H1 (cell line): ENCODE measurements at regions not wholly inside any gene's neighbourhood (a gene's known extent, or its start where the extent isn't known, plus 50 kb on each side); places are given as distances from the start of the nearest gene placed in this dataset.

ENCODE experiments used
- CTCF ChIP-seq, 3 experiments: IDR thresholded peaks; 1 replicate in 2 of 3; 2 replicates in 1 of 3; pipeline versions ENCODE4 v1.5.1 to v1.6.1; 2011; ENCODE audit warnings: low read length in 3 of 3, mild to moderate bottlenecking in 3 of 3, inconsistent platforms in 2 of 3, low read depth in 1 of 3, moderate library complexity in 1 of 3; ENCODE audit not compliant: insufficient read depth in 1 of 3; ENCODE audit errors: control extremely low read depth in 1 of 3
- EP300 ChIP-seq, 2 experiments: IDR thresholded peaks; 1 replicate in 1 of 2; 2 replicates in 1 of 2; pipeline ENCODE4 v1.6.1; 2011 to 2012; ENCODE audit warnings: low read depth in 2 of 2, low read length in 2 of 2, mild to moderate bottlenecking in 2 of 2, borderline replicate concordance in 1 of 2, inconsistent platforms in 1 of 2, moderate library complexity in 1 of 2
- EZH2 ChIP-seq: fragments of 200-600 bp; sonication (generic); IDR thresholded peaks from 2 replicates; pipeline ENCODE4 v1.7.1; 2012; ENCODE audit warnings: low read depth, mild to moderate bottlenecking, moderate library complexity, low read length, inconsistent platforms; ENCODE audit not compliant: severe bottlenecking
- GABPA ChIP-seq: IDR thresholded peaks from 2 replicates; pipeline ENCODE4 v1.6.1; 2011; ENCODE audit warnings: mild to moderate bottlenecking, low read length, moderate library complexity, borderline replicate concordance; ENCODE audit not compliant: insufficient read depth
- HDAC6 ChIP-seq: IDR thresholded peaks from one replicate; pipeline ENCODE4 v1.7.1; 2012; ENCODE audit warnings: low read depth, mild to moderate bottlenecking, inconsistent platforms, low read length, moderate library complexity
- KDM4A ChIP-seq: IDR thresholded peaks from one replicate; pipeline ENCODE4 v1.7.1; 2012; ENCODE audit warnings: low read depth, mild to moderate bottlenecking, moderate library complexity, low read length, inconsistent platforms; ENCODE audit not compliant: severe bottlenecking
- MAX ChIP-seq: IDR thresholded peaks from 2 replicates; pipeline ENCODE4 v1.6.1; 2012; ENCODE audit warnings: inconsistent platforms
- POU5F1 ChIP-seq: IDR thresholded peaks from 2 replicates; pipeline ENCODE4 v1.6.1; 2011; ENCODE audit warnings: low read depth, mild to moderate bottlenecking, low read length, moderate library complexity
- SIN3A ChIP-seq, 2 experiments: IDR thresholded peaks in 1 of 2; conservative IDR thresholded peaks in 1 of 2; 2 replicates each; pipeline ENCODE4 v1.6.1; 2011 to 2012; ENCODE audit warnings: low read length in 2 of 2, improper control_type of control experiment in 1 of 2, low read depth in 1 of 2, mild to moderate bottlenecking in 1 of 2
- SIRT6 ChIP-seq: IDR thresholded peaks from one replicate; pipeline ENCODE4 v1.7.1; 2012; ENCODE audit warnings: low read length, inconsistent platforms
- SRF ChIP-seq: IDR thresholded peaks from 2 replicates; pipeline ENCODE4 v1.6.1; 2011; ENCODE audit warnings: mild to moderate bottlenecking, low read depth, low read length, moderate library complexity
- TBP ChIP-seq: IDR thresholded peaks from 2 replicates; pipeline ENCODE4 v1.6.1; 2011; ENCODE audit warnings: low read depth, low read length, improper control_type of control experiment
- YY1 ChIP-seq: IDR thresholded peaks from 2 replicates; pipeline ENCODE4 v1.6.1; 2011; ENCODE audit warnings: low read depth, mild to moderate bottlenecking, low read length
- ZNF274 ChIP-seq: IDR thresholded peaks from 2 replicates; pipeline ENCODE4 v1.7.0; 2012; ENCODE audit warnings: low read length, borderline replicate concordance; ENCODE audit errors: extremely low read depth

- TF ChIP-seq EZH2, result no peak
- TF ChIP-seq MAX, result no peak
- TF ChIP-seq KDM4A, result no peak
- no peak for TF ChIP-seq TBP
- TF ChIP-seq YY1, result no peak
- no peak for TF ChIP-seq CTCF (IDR thresholded peaks at IDR 0.05; ENCODE audit: control extremely low read depth in 1 of 3, insufficient read depth in 1 of 3, low read depth in 1 of 3, low read length in 3 of 3)
- no peak for TF ChIP-seq SIRT6
- TF ChIP-seq GABPA, result no peak
- no peak for TF ChIP-seq POU5F1
- no peak for TF ChIP-seq SRF
- no peak for TF ChIP-seq ZNF274
- no peak for TF ChIP-seq SIN3A (conservative IDR thresholded peaks at IDR 0.05 in 1 of 2, IDR thresholded peaks at IDR 0.05 in 1 of 2; ENCODE audit: low read depth in 1 of 2, low read length in 2 of 2)
- no peak for TF ChIP-seq HDAC6
- TF ChIP-seq EP300 (IDR thresholded peaks at IDR 0.05; ENCODE audit: borderline replicate concordance in 1 of 2, low read depth in 2 of 2, low read length in 2 of 2), result no peak
Observed at GRCh38 chr5:115396081-115396480, 99.6 kb upstream of the CCDC112 start.
